ENCODE measurements at regions not wholly inside any gene's neighbourhood (a gene's known extent, or its start where the extent isn't known, plus 50 kb on each side); places are given as distances from the start of the nearest gene placed in this dataset.

DNA sequence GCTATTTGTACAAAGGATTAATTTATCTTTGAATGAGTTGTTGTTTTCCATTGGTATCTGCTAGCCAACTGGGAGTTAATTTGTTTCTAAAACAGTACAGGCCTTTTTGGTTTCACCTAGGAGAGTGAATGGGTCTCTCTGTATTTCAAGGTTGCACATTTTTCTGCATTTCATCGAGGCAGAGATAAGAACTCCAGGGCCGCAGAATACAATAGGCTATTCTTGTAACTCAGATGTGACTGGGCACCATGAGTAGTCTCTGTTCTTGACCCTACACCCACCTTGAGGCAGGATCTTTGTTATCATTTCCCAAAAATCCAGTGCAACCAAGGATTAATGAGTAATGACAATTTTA, 51.7 kb upstream of the OR9Q1 start:
- Histone ChIP-seq H3K27ac (ENCODE audit: low read depth, low read length) (no peak overlapping the region), H3K27me3 (ENCODE audit: control insufficient read depth, insufficient read depth, low read length) (no peaks in the 10 kb centered on the region), H3K4me3 (ENCODE audit: low read depth, low read length) (no peak overlapping the region), H3K9me3 (ENCODE audit: control insufficient read depth, insufficient read depth, low read length) (no peaks in the 10 kb centered on the region)
- POLR2A ChIA-PET, result no interaction called here
- CTCF ChIA-PET, result no interaction called here
- no peak for DNase-seq (ENCODE audit: low read depth, low spot score)
- TF ChIP-seq, protein P1, sequence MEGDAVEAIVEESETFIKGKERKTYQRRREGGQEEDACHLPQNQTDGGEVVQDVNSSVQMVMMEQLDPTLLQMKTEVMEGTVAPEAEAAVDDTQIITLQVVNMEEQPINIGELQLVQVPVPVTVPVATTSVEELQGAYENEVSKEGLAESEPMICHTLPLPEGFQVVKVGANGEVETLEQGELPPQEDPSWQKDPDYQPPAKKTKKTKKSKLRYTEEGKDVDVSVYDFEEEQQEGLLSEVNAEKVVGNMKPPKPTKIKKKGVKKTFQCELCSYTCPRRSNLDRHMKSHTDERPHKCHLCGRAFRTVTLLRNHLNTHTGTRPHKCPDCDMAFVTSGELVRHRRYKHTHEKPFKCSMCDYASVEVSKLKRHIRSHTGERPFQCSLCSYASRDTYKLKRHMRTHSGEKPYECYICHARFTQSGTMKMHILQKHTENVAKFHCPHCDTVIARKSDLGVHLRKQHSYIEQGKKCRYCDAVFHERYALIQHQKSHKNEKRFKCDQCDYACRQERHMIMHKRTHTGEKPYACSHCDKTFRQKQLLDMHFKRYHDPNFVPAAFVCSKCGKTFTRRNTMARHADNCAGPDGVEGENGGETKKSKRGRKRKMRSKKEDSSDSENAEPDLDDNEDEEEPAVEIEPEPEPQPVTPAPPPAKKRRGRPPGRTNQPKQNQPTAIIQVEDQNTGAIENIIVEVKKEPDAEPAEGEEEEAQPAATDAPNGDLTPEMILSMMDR (IDR thresholded peaks at IDR 0.05; ENCODE audit: low read depth, low read length), result no peak
